Endothelial cell of umbilical vein (primary cell): ENCODE measurements at regions not wholly inside any gene's neighbourhood (a gene's known extent, or its start where the extent isn't known, plus 50 kb on each side); places are given as distances from the start of the nearest gene placed in this dataset.

Experiments used
- EZH2 ChIP-seq: IDR thresholded peaks from 2 replicates; pipeline ENCODE4 v1.6.1; 2012; ENCODE audit warnings: borderline replicate concordance, low read depth, mild to moderate bottlenecking, moderate library complexity, low read length, inconsistent platforms; ENCODE audit not compliant: severe bottlenecking
- FOS ChIP-seq: IDR thresholded peaks from 2 replicates; pipeline ENCODE4 v1.6.1; 2011; ENCODE audit warnings: mild to moderate bottlenecking, low read length, moderate library complexity, borderline replicate concordance; ENCODE audit not compliant: insufficient read depth
- POLR2A ChIP-seq: IDR thresholded peaks from 2 replicates; pipeline ENCODE4 v1.6.1; 2012; ENCODE audit warnings: low read depth, mild to moderate bottlenecking, control low read depth, low read length
- POLR2AphosphoS5 ChIP-seq: IDR thresholded peaks from 2 replicates; pipeline ENCODE4 v1.6.1; 2012; ENCODE audit warnings: low read depth, mild to moderate bottlenecking, control low read depth, low read length, moderate library complexity; ENCODE audit not compliant: insufficient read depth
- TF ChIP-seq, protein P1 (sequence below), 2 donors: IDR thresholded peaks; 1 replicate in 1 of 2; 2 replicates in 1 of 2; pipeline ENCODE4 v1.5.1; 2011; ENCODE audit warnings: low read length in 2 of 2, mild to moderate bottlenecking in 2 of 2, moderate library complexity in 2 of 2, control low read depth in 1 of 2, inconsistent platforms in 1 of 2, low read depth in 1 of 2; ENCODE audit not compliant: insufficient read depth in 1 of 2; ENCODE audit errors: extremely low read depth in 1 of 2

DNA sequence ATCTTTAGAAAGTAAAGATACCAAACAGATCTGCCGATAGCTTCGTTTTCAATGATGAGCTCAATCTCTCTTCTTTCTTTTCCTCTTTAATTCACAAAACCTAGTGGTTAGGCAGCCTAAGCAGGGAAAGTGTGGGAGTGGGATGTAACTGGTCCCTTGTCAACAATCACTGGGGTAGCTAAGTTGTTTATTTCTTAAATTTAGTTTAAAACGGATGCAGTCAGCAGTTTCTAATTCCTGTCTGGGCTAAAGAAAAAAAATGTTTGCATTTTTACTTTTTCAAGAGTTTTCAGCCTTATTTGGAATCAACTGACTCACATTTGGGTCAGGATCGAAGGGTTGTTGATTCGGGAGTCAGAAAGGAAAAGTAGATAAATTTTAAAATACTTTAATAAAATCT is 137.7 kb upstream of the TACR1 start:
- TF ChIP-seq, protein P1, sequence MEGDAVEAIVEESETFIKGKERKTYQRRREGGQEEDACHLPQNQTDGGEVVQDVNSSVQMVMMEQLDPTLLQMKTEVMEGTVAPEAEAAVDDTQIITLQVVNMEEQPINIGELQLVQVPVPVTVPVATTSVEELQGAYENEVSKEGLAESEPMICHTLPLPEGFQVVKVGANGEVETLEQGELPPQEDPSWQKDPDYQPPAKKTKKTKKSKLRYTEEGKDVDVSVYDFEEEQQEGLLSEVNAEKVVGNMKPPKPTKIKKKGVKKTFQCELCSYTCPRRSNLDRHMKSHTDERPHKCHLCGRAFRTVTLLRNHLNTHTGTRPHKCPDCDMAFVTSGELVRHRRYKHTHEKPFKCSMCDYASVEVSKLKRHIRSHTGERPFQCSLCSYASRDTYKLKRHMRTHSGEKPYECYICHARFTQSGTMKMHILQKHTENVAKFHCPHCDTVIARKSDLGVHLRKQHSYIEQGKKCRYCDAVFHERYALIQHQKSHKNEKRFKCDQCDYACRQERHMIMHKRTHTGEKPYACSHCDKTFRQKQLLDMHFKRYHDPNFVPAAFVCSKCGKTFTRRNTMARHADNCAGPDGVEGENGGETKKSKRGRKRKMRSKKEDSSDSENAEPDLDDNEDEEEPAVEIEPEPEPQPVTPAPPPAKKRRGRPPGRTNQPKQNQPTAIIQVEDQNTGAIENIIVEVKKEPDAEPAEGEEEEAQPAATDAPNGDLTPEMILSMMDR (IDR thresholded peaks at IDR 0.05; ENCODE audit: extremely low read depth in 1 of 2, insufficient read depth in 1 of 2, low read depth in 1 of 2, low read length in 2 of 2) = no peak
- TF ChIP-seq POLR2A (no peak), EZH2 (no peak), POLR2AphosphoS5 (no peak), FOS (no peak)
